A172 (cell line): ENCODE measurements at regions not wholly inside any gene's neighbourhood (a gene's known extent, or its start where the extent isn't known, plus 50 kb on each side); places are given as distances from the start of the nearest gene placed in this dataset.
"Not testable (repeated sequence)": the region's sequence is repeated elsewhere in the genome, so short reads cannot be mapped to it uniquely, and the experiment has no call there.

Experiments
- DNase-seq: peaks from one replicate; pipeline ENCODE4 v3.0.0-alpha.2; 2015; ENCODE audit warnings: low spot score

DNA sequence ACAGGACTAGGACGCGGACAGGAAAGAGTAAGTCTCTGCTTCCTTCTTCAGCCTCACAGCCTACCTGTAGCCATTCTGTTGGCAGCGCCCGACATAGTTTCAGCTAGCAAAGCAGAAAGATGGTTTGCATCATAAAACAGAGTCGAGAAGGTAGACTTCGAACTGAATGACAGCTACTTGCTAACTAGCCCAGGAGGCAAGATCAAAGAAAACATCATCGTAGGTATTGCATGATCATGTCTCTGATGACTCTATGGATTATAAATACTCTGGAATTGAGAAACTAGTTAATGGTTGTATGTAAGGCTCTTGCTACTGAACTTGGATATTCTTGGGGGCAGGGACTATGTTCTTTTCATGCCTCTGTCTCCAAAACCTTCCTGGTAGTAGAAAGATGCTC, 333.1 kb upstream of the KLF3 start:
- DNase-seq, result no peak

DNA sequence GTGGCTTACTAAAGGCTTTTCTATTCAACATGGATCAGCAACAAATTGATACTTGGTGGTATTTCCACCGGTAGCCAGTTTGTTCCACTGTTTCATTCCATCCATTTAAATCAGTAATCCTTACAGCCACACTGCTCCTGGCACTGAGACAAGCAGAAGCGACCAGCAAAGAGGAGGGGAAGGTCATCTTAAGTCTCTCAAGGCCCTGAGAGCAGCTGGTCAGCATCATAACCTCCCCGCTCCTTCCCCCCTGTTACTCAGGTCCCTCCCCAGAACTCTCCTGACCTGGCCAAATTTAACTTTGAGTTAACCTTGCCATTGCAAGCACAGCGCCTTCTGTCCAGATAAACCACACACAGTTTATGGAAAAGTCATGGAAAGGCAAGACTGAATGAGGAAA, 331.3 kb upstream of the KLF3 start:
- DNase-seq, result no peak

- DNase-seq, result no peak
Observed at GRCh38 chr4:38333219-38333618, 330.8 kb upstream of the KLF3 start.

DNA sequence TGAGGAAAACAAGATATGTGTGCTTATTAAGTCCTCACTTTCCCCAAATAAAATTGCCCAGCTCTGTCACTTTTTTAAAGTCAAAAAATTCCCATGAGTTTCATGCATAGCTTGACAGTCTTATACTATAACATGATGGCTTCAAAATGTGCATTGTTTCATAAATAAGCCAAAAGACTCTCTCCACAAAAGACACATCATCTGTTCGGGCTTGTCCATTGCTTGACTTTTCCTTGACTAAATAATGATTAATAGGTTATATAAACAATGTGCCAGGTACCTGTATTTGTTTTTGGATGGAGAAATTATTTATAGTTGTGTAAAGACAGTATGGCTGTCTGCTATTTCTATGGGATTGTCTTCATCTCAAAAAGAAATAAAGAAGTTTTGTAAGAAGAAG, 329.2 kb upstream of the KLF3 start:
- DNase-seq, result no peak

- not testable (repeated sequence) for DNase-seq
Observed at GRCh38 chr4:38338939-38339338, 325.1 kb upstream of the KLF3 start.

DNA sequence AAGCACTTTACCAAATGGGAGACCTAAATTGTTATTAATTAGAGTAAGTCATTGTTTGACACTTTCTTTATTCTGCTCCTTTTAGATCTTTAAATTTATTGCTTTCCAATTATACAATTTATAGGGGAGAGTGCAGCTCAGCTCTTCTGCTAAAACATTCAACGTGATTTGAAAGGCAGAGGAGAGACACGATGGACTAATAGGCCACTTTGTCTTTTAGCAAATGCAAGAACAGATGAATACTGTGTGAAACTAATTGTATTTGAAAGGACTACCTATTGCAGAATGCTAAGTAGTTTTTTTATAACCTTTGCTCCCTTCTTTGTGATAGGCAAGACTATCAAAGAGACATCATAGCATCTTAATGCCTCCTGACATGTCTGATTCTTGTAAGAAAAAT, 320.4 kb upstream of the KLF3 start:
- DNase-seq, result no peak

GRCh38 chr4:38344929-38345328, 319.1 kb upstream of the KLF3 start:
- no peak for DNase-seq

DNA sequence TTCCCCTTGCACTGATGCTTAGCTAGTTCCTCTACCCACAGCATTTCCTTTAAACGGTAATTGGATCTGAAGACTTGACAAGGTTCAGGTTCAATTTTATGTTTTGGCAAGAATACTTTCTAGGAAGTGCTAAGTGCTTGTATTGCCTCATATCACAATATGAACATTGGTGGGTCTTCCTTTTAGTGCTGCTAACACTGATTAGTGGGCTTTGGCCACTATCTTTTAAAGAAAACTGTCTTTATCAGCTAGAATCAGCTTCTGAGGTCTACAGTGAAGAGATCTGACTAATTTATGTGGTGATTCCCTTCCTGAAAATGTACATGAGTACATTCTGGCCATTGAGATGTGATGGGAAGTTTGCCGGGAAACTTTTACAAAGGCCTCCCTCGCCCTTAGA, 316.7 kb upstream of the KLF3 start:
- DNase-seq, result no peak

- DNase-seq, result no peak
Observed at GRCh38 chr4:38354421-38354820, 309.6 kb upstream of the KLF3 start.

- no peak for DNase-seq
Observed at GRCh38 chr4:38354872-38355271, 309.1 kb upstream of the KLF3 start.

DNA sequence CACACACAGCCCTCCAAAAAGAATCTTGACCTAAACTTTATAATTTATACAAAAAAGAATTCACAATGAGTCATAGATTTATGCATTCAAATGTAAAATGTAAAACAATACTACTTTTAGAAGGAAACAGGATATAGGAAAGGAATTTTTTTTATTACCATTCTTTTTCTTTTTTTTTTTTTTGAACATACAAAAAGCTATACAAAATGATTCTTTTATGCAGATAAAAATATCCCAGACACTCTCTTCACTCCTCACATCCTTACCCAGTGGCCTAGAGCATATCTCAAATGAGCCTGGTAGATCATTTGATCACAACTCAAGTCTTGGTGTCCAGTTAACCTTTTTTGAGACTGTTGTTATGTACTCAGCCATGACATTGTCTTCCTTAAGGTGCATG, 307.3 kb upstream of the KLF3 start:
- DNase-seq, result no peak

GRCh38 chr4:38357546-38357945, 306.5 kb upstream of the KLF3 start:
- DNase-seq, result no peak

GRCh38 chr4:38359113-38359512, 304.9 kb upstream of the KLF3 start:
- DNase-seq, result no peak

- no peak for DNase-seq
Observed at GRCh38 chr4:38360201-38360600, 303.8 kb upstream of the KLF3 start.

DNA sequence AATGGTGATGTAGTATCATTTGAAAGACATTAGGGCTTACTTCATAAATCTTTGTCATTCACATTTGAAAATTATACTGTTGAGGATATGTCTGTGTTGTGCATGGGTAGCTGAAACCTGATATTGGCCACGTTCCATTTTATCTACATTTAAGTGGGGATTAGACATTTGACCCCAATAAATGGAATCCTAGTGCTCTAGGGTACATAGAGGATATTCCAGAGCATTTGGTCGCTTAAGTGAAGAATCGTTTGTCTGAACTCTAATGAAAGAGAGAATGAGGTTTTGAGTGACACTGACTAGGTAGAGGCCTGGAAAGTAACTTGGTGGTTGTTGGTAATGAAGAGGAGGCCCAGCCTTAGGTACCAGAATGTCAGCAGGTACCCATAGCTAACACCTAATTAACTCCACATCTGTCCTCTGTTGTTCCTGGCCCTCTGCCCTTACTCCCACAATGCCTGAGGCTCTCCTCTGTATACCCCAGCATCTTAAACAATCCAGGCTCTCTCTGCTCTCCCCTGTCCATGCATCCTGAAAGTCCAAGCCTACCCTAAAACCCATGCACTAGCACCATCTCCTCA, 299.5 kb upstream of the KLF3 start:
- no peak for DNase-seq

DNA sequence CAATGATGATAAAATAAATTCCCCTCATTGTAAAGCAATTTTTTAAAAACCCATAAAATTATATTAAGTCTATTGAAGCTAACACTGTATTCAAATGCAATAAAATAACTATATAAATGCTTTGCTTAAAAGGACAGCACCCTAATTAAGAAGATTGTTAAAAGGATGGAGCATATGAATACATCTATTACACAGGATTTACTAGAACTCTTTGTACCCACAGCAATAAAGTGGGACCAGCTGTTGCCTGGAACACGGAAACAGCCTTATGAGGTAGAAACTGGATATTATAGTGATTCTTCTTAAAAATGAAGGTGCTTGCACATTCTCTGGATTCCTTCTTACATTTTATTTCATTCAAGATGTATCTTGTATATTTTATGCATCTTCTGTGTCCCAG, 298.7 kb upstream of the KLF3 start:
- DNase-seq, result no peak

GRCh38 chr4:38365748-38366310, 298.2 kb upstream of the KLF3 start:
- no peak for DNase-seq

GRCh38 chr4:38366456-38366855, 297.5 kb upstream of the KLF3 start:
- no peak for DNase-seq

DNA sequence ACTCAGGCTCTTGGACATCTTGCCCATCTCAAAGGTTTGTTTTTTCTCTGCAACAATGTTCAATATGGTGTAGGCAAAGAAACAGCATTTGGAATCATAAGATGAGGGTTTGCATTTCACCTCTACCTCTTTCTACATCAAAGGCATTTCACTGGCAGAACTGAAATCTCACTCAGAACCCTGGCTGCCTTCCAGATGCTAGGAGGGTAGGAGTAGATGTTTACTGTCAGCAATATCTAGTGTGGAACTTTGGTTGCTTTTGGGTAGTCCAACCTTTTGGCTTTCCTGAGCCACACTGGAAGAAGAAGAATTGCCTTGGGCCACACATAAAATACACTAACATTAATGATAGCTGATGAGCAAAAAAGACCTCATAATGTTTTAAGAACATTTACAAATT, 297.0 kb upstream of the KLF3 start:
- DNase-seq, result no peak

- no peak for DNase-seq
Observed at GRCh38 chr4:38367642-38368174, 296.3 kb upstream of the KLF3 start.

DNA sequence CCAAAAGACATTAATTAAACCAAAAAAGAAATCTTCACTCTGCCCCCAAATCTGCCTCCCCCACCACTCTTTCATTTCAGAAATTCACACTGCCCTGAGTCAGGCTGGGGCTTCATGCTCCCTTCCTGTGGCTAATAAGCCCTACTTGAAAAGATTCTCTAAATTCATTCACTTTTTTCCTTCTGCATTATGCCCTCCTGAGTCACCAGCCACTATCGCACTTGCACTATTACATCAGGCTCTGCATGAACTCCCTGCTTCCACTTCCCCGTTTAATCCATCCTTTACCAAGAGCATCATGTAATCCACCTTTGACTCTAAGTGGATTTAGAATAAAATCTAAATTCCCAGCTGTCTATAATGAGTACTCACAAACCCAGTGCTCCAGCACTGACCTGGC, 295.4 kb upstream of the KLF3 start:
- DNase-seq, result peak; percentile 57

- DNase-seq, result peak; percentile 72
Observed at GRCh38 chr4:38371391-38371851, 292.6 kb upstream of the KLF3 start.

DNA sequence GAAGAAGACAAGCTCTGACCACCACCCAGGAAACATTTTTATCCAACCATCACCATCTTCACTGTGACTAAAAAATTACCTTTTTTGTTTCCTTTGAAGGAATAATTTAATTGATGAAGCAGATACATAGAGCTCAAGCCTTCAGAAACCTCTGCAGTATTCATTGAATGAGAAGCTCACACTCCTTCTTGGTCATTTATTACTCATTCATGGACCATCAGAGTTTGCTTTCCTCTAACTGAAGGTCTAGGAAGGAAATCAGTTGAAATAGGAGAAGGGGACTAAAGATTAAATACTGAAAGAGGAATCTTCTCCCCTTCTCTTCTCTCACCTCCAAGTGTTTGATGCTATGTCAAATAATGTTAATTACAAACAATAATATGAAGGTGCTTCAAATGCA, 290.6 kb upstream of the KLF3 start:
- no peak for DNase-seq

DNA sequence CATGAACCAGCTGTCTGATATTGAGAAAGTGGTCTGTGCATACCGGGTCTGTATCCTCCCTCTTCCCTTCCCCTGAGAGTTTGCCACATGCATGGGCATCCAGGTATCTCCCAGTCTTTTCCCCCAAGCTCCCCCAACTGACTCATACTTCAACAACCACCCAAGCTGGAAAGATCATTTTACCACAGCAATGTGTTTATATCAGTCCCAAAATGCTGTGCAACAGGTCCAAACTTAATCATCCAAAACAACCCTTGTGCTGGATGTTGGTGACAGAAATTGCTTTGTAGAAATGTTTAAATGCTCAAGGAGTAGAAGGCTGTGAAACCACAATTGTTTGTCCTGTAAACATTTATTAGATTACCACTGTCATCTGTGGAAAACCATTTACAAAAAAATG, 286.8 kb upstream of the KLF3 start:
- DNase-seq, result no peak
